D721Med (cell line): ENCODE measurements at regions not wholly inside any gene's neighbourhood (a gene's known extent, or its start where the extent isn't known, plus 50 kb on each side); places are given as distances from the start of the nearest gene placed in this dataset.
"Not testable (repeated sequence)": the region's sequence is repeated elsewhere in the genome, so short reads cannot be mapped to it uniquely, and the experiment has no call there.

Source experiments
- DNase-seq: peaks from one replicate; pipeline ENCODE4 v3.0.0; 2011; ENCODE audit warnings: low spot score; ENCODE audit not compliant: insufficient read length
- FAIRE-seq: peaks from 2 replicates; lab custom pipeline; 2011; peaks lifted over from hg19 to GRCh38; lab: Jason Lieb, UNC
- TF ChIP-seq, protein P1 (sequence below): IDR thresholded peaks from 2 replicates; pipeline ENCODE4 v1.5.1; 2012; ENCODE audit warnings: mild to moderate bottlenecking, control low read depth; ENCODE audit not compliant: insufficient read depth; ENCODE audit errors: missing control alignments

DNA sequence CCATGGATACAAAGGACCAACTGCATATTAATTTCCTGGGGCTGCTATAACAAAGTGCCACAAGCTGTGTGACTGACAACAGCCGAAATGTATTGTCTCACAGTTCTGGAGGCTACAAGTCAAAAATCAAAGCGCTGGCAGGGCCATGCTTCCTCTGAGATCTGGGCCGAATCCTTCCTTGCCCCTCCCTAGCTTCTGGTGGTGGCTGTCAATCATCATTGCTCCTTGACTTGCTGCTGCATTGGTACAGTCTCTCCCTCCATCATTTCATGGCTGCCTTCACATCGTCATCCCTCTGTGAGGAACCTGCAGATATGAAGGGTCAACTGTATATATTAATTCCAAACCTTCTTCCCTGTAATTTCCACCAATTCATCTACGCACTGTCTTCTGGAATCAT lies 118.3 kb downstream of the EXOC5 start:
- FAIRE-seq (no peak), DNase-seq (no peak)
- TF ChIP-seq, protein P1, sequence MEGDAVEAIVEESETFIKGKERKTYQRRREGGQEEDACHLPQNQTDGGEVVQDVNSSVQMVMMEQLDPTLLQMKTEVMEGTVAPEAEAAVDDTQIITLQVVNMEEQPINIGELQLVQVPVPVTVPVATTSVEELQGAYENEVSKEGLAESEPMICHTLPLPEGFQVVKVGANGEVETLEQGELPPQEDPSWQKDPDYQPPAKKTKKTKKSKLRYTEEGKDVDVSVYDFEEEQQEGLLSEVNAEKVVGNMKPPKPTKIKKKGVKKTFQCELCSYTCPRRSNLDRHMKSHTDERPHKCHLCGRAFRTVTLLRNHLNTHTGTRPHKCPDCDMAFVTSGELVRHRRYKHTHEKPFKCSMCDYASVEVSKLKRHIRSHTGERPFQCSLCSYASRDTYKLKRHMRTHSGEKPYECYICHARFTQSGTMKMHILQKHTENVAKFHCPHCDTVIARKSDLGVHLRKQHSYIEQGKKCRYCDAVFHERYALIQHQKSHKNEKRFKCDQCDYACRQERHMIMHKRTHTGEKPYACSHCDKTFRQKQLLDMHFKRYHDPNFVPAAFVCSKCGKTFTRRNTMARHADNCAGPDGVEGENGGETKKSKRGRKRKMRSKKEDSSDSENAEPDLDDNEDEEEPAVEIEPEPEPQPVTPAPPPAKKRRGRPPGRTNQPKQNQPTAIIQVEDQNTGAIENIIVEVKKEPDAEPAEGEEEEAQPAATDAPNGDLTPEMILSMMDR = no peak

DNA sequence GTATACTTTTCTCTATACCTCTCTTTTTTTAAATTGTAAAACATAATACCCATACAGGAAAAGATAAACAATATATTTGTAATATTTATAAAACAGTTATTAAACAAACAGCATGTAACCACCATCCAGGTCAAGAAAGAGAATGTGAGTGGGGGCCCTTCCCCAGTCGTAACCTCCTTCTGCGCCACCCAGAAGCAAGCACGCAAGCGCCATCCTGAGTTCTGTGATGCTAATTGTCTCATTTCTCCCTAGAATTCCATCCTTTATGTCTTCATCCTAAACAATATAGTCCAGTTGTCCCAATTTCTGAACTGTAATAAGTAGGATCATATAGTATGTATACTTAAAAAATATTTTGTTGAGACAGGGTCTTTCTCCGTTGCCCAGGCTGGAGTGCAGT lies 129.5 kb downstream of the EXOC5 start:
- FAIRE-seq (no peak), DNase-seq (no peak)
- TF ChIP-seq, protein P1 = no peak

DNA sequence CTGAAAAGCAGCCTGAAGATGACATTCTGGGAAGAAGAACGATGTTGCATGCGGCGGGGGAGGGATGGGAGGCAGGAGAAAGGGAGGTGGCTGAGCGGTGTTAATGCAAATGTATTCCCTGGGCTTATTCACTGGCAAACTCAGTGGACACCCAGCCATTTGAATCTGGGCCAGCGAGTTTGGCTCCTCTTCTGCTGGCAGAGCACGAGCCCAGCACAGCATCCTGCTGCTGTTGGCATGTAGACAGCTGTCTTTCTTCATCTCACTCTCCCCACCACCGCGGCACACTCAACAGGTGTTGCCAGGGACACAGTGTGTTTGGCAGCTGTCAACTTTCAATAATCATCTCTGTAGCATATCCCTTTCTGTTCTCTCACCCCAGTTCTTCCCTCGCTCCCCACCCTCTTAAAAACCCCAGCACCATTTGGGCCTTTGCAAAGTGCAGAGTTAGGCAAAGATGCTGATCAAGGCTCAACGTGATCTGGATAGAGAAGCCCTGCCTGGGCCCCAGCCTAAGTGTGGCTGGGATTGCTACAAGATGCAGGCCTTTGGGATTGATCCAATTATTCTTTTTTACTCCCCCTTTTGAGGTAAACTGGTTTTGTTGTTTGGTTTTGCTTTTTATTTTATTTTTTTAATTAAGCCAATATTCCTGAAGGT lies 131.9 kb downstream of the EXOC5 start:
- no peak for FAIRE-seq
- no peak for DNase-seq
- TF ChIP-seq, protein P1 = no peak

DNA sequence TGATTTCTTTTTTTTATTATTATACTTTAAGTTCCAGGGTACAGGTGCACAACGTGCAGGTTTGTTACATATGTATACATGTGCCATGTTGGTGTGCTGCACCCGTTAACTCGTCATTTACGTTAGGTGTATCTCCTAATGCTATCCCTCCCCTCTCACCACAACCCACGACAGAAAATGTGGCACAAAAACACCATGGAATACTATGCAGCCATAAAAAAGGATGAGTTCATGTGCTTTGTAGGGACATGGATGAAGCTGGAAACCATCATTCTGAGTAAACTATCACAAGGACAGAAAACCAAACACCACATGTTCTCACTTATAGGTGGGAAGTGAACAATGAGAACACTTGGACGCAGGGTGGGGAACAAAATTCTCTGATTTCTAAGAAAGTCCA lies 140.9 kb downstream of the EXOC5 start:
- FAIRE-seq, DNase-seq: not testable (repeated sequence)

DNA sequence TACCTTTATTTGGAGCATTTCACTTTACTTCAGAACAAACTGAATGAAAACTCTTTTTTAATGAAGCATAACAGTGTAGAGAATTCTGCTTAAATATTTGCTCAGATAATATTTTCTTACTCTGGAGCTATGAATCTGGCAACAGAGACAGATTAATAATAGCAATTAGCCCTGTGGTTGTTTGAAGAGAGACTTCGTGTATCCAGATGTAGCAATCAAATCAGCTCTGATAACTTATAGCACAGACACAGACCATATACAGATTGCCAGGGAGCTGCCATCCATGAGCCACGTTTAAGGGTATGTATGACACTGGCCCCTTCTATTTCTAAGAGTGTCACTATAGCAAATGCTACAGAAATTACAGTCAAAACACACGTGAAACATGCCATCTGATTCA lies 146.6 kb downstream of the EXOC5 start:
- DNase-seq (no peak), FAIRE-seq (no peak)
- TF ChIP-seq, protein P1 = no peak

DNA sequence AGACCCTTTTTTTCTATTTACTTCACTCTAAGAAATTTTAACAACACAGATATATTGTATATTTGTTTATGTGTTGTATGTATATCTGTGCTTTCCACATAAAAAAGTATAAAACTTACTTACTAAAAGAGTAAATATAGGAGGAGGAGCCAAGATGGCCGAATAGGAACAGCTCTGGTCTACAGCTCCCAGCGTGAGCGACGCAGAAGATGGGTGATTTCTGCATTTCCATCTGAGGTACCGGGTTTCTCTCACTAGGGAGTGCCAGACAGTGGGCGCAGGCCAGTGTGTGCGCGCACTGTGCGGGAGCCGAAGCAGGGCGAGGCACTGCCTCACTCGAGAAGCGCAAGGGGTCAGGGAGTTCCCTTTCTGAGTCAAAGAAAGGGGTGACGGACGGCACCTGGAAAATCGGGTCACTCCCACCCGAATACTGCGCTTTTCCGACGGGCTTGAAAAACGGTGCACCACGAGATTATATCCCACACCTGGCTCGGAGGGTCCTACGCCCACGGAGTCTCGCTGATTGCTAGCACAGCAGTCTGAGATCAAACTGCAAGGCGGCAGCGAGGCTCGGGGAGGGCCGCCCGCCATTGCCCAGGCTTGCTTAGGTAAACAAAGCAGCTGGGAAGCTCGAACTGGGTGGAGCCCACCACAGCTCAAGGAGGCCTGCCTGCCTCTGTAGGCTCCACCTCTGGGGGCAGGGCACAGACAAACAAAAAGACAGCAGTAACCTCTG lies 156.5 kb downstream of the EXOC5 start:
- not testable (repeated sequence) for DNase-seq, FAIRE-seq

DNA sequence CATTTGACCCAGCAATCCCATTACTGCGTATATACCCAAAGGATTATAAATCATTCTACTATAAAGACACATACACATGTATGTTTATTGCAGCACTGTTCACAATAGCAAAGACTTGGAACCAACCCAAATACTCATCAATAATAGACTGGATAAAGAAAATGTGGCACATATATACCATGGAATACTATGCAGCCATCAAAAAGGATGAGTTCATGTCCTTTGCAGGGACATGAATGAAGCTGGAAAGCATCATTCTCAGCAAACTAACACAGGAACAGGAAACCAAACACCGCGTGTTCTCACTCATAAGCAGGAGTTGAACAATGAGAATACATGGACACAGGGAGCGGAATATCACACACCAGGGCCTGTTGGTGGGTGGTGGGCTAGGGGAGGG lies 158.3 kb downstream of the EXOC5 start:
- DNase-seq, FAIRE-seq: not testable (repeated sequence)

DNA sequence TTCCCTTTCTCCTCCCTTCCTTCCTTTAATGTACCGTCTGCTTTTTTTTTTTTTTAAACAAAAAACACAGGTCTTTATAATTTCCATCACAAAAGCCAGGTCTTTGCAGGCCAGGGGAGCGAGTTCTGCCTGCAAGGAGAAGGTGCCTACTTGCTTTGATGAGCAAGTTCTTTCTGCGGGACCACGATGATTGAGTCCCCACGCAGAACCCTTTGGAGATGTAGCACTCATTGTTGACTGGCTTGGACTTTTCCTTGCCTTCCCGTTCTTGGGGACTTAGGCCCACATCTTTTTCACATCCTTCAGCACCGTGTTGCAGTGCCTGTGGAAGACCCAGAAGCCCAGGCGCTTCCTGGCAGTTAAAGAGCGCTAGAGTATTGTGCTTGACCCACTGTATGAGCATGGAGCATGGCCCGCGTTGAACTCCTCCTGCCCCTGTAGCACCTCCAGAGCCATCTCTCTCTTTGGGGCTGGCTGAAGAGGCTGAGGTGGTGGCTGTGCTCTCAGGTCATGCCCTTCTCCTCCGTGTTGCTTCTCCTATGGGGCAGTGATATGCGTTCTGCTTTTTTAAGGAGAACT lies 177.6 kb downstream of the EXOC5 start:
- no peak for FAIRE-seq
- DNase-seq = no peak

More for the DNA sequence above, 177.6 kb downstream of the EXOC5 start:
- TF ChIP-seq, protein P1 = no peak
